Caco-2 (cell line): ENCODE measurements at regions not wholly inside any gene's neighbourhood (a gene's known extent, or its start where the extent isn't known, plus 50 kb on each side); places are given as distances from the start of the nearest gene placed in this dataset.
A peak's percentile ranks its signal among the peaks of the same experiment; 100 is the strongest.

Experiments used
- BruUV-seq: library from RNA; stranded (reverse); fragments of 400-500 nt; replicated peaks from 2 replicates; lab custom pipeline; 2021; lab: Mats Ljungman, UMichigan
- CTCF ChIA-PET: fragments of 300-600 bp; sonication (Branson Sonifier 250); formaldehyde crosslinking; loops from one replicate; lab custom pipeline; 2022; ENCODE audit warnings: antibody characterized with exemption; lab: Charles Lee
- POLR2A ChIA-PET: fragments of 300-600 bp; sonication (Branson Sonifier 250); formaldehyde crosslinking; loops from one replicate; lab custom pipeline; 2022; ENCODE audit warnings: antibody characterized with exemption; lab: Charles Lee
- DNase-seq, 2 experiments: peaks; one replicate each; pipeline versions ENCODE4 v3.0.0 to v3.0.0-alpha.2; 2020 to 2022
- H3K27me3 ChIP-seq: replicated peaks from 2 replicates; pipeline ENCODE4 v1.6.0; 2011; ENCODE audit warnings: low read length; ENCODE audit not compliant: control insufficient read depth, insufficient read depth
- H3K36me3 ChIP-seq: 2 replicates; pipeline ENCODE4 v1.5.1; 2011; ENCODE audit warnings: low read length; ENCODE audit not compliant: control insufficient read depth, insufficient read depth
- H3K4me1 ChIP-seq: fragments of 250-450 bp; sonication (Bioruptor Pico); 2 replicates; pipeline ENCODE4 v1.5.1; 2020; ENCODE audit warnings: mild to moderate bottlenecking
- H3K4me3 ChIP-seq: 2 replicates; pipeline ENCODE4 v1.5.1; 2011; ENCODE audit warnings: low read depth, mild to moderate bottlenecking, control low read depth, low read length
- H3K9me3 ChIP-seq: fragments of 250-450 bp; sonication (Bioruptor Pico); 2 replicates; pipeline ENCODE4 v1.5.1; 2020; ENCODE audit warnings: mild to moderate bottlenecking, moderate library complexity
- H3K27ac Mint-ChIP-seq: one replicate; pipeline ENCODE4 v1.8.0; 2022; ENCODE audit warnings: mixed read lengths; ENCODE audit not compliant: unreplicated experiment
- H3K27me3 Mint-ChIP-seq: one replicate; pipeline ENCODE4 v1.8.0; 2022; ENCODE audit warnings: mixed read lengths; ENCODE audit not compliant: insufficient read depth, unreplicated experiment
- H3K36me3 Mint-ChIP-seq: one replicate; pipeline ENCODE4 v1.8.0; 2022; ENCODE audit warnings: mild to moderate bottlenecking, mixed read lengths; ENCODE audit not compliant: insufficient read depth, unreplicated experiment
- H3K4me1 Mint-ChIP-seq: one replicate; pipeline ENCODE4 v1.8.0; 2022; ENCODE audit warnings: low read depth, mixed read lengths; ENCODE audit not compliant: unreplicated experiment
- H3K4me3 Mint-ChIP-seq: one replicate; pipeline ENCODE4 v1.8.0; 2022; ENCODE audit warnings: mild to moderate bottlenecking, moderate library complexity, mixed read lengths; ENCODE audit not compliant: unreplicated experiment
- H3K9me3 Mint-ChIP-seq: one replicate; pipeline ENCODE4 v1.8.0; 2022; ENCODE audit warnings: mixed read lengths; ENCODE audit not compliant: unreplicated experiment
- CTCF ChIP-seq, 2 experiments: fragments of 200-600 bp in 1 of 2; IDR thresholded peaks; 1 replicate in 1 of 2; 2 replicates in 1 of 2; pipeline versions ENCODE4 v1.5.1 to v1.8.0; 2011 to 2022; ENCODE audit warnings: antibody characterized with exemption in 1 of 2, control low read depth in 1 of 2, inconsistent platforms in 1 of 2, low read depth in 1 of 2, low read length in 1 of 2, mild to moderate bottlenecking in 1 of 2, moderate library complexity in 1 of 2; ENCODE audit not compliant: insufficient read depth in 1 of 2, severe bottlenecking in 1 of 2, unreplicated experiment in 1 of 2
- intact Hi-C: fragments of 100-400 bp; cut with micrococcal nuclease; formaldehyde crosslinking; loops from one replicate; pipeline ENCODE4 v1.10.0; 2022; ENCODE audit not compliant: unreplicated experiment

- H3K4me1 ChIP-seq, result no peaks in the 10 kb centered on the region
- Mint-ChIP-seq H3K9me3 (no peaks in the 10 kb centered on the region), H3K4me1 (no peaks in the 10 kb centered on the region), H3K27ac (no peak overlapping the region), H3K36me3 (no peaks in the 10 kb centered on the region), H3K27me3 (peaks cover 10% of the 10 kb centered on the region), H3K4me3 (no peak overlapping the region)
- H3K4me3 ChIP-seq, result no peak overlapping the region
- H3K36me3 ChIP-seq, result no peaks in the 10 kb centered on the region
- intact Hi-C loops, result no loop called here
- H3K9me3 ChIP-seq, result no peaks in the 10 kb centered on the region
- ChIA-PET CTCF (no interaction called here), POLR2A (no interaction called here)
- H3K27me3 ChIP-seq, result no peaks in the 10 kb centered on the region
- BruUV-seq, result no TSS peak
- TF ChIP-seq CTCF (IDR thresholded peaks at IDR 0.05; ENCODE audit: insufficient read depth in 1 of 2, low read depth in 1 of 2, low read length in 1 of 2, severe bottlenecking in 1 of 2, unreplicated experiment in 1 of 2), result no peak
- no peak for DNase-seq
These were observed 235.9 kb upstream of the PCDH18 start for GRCh38 chr4:137768196-137768595.

- no peak for TF ChIP-seq CTCF (IDR thresholded peaks at IDR 0.05; ENCODE audit: insufficient read depth in 1 of 2, low read depth in 1 of 2, low read length in 1 of 2, severe bottlenecking in 1 of 2, unreplicated experiment in 1 of 2)
- Histone ChIP-seq H3K27me3 (no peaks in the 10 kb centered on the region), H3K4me1 (no peaks in the 10 kb centered on the region), H3K4me3 (no peak overlapping the region), H3K9me3 (no peaks in the 10 kb centered on the region), H3K36me3 (no peaks in the 10 kb centered on the region)
- no peak for DNase-seq
- Mint-ChIP-seq H3K4me1 (no peaks in the 10 kb centered on the region), H3K9me3 (no peaks in the 10 kb centered on the region), H3K4me3 (no peak overlapping the region), H3K36me3 (no peaks in the 10 kb centered on the region), H3K27me3 (peaks cover 6% of the 10 kb centered on the region), H3K27ac (no peak overlapping the region)
- intact Hi-C loops, result no loop called here
- ChIA-PET POLR2A (no interaction called here), CTCF (no interaction called here)
- no TSS peak for BruUV-seq
These were observed 230.3 kb upstream of the PCDH18 start for GRCh38 chr4:137762591-137762990.

- BruUV-seq, result no TSS peak
- peaks cover 13% of the 10 kb centered on the region for H3K4me1 ChIP-seq
- Mint-ChIP-seq H3K27ac (peak overlapping the region; percentile 43), H3K36me3 (no peaks in the 10 kb centered on the region), H3K9me3 (no peaks in the 10 kb centered on the region), H3K4me3 (no peak overlapping the region), H3K4me1 (peaks cover 7% of the 10 kb centered on the region), H3K27me3 (peaks cover 3% of the 10 kb centered on the region)
- ChIA-PET CTCF (no interaction called here), POLR2A (no interaction called here)
- TF ChIP-seq CTCF (IDR thresholded peaks at IDR 0.05; ENCODE audit: insufficient read depth in 1 of 2, low read depth in 1 of 2, low read length in 1 of 2, severe bottlenecking in 1 of 2, unreplicated experiment in 1 of 2), result no peak
- intact Hi-C loops, result no loop called here
- H3K36me3 ChIP-seq, result no peaks in the 10 kb centered on the region
- no peak overlapping the region for H3K4me3 ChIP-seq
- no peaks in the 10 kb centered on the region for H3K27me3 ChIP-seq
- no peaks in the 10 kb centered on the region for H3K9me3 ChIP-seq
- DNase-seq, result no peak
These were observed 222.6 kb upstream of the PCDH18 start for GRCh38 chr4:137754652-137755471.
